CD4-positive, alpha-beta T cell treated with Interleukin-21 for 1 hour (primary cell): ENCODE measurements at regions not wholly inside any gene's neighbourhood (a gene's known extent, or its start where the extent isn't known, plus 50 kb on each side); places are given as distances from the start of the nearest gene placed in this dataset.

Experiments
- DNase-seq: peaks from one replicate; pipeline ENCODE4 v3.0.0-alpha.2; 2020

GRCh38 chr11:116276051-116277044 lies 496.4 kb downstream of the BUD13 start:
- peak; percentile 69 for DNase-seq

DNA sequence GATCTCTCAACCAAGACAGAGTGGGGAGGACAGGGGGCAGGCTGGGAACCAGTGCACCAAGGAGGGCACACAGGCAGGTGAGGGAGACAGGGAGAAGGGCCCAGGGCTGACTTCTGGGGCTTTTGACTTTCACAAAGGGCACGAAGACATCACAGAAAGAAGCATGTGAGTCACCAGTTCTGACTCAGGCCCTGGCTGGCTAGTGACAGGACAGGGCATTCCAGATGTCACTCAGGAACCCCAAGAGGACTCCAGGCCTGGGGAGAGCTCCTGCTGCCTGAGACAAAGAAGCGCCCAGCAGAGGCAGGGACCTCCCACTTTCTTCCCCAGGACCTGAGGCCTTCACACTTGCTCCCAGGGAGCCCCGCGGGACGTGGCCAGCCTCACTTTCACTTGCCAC lies 497.2 kb downstream of the BUD13 start:
- no peak for DNase-seq

DNA sequence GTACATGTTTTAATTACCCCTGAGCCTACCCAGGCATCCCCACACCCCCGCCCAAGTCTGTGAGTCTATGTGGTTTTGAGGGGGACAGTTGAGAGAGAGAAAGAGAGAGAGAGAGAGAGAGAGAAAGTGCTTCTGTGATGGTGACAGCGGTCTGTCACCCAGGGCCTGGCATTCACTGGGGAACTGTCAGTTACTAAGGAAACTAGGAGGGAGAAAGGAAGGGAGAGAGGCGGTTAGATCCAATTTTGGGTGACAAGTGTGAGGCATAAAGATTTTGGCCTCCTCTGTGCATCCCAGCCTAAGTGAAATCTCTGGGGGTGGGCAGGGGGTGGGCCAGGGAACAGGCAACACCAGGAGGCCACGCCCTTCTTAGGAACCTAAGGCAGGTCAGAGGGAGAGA lies 498.3 kb downstream of the BUD13 start:
- DNase-seq, result no peak

GRCh38 chr11:116272181-116272789 lies 500.5 kb downstream of the BUD13 start:
- no peak for DNase-seq

DNA sequence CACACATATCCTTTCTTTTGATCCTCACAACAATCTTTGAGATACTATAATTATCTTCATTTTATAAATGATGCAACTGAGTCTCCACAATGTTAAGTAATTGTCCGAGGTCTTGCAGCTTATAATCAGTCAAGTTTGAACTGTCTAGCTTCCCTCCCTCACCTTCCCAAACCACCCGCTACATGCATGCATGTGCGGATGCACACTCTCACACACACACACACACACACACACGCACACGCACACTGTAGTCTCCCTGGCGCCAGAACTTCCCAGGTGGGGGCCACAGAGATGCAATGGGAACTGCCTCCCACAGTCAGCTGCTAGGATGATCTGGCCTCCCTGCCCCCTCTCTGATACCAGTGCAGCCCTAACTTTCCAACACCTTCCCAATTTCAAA lies 501.3 kb downstream of the BUD13 start:
- DNase-seq, result no peak

GRCh38 chr11:116267146-116267545 lies 505.6 kb downstream of the BUD13 start:
- no peak for DNase-seq

DNA sequence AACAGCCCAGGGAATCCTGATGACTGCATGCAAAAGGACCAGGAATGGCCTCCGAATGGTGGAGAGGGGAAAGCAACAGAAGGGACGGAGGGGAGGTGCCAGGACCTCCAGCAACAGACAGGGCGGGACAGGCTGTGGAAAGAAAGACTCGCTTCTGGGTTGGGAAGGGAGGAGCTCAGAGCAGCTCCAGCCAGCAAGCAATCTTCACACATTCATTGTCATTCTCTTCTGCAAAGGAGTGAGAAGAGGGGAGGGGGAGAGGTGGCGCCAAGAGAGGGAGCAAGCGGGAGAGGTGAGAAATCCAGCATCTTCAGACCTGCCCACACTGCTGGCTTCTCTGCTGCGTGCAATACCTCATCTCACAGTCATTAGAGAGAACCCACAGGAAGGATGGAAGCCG lies 509.0 kb downstream of the BUD13 start:
- DNase-seq, result no peak

- DNase-seq, result no peak
Measured at GRCh38 chr11:116263019-116263418, 509.8 kb downstream of the BUD13 start.

- no peak for DNase-seq
Measured at GRCh38 chr11:116262370-116262769, 510.4 kb downstream of the BUD13 start.

GRCh38 chr11:116261606-116262005 lies 511.2 kb downstream of the BUD13 start:
- DNase-seq, result no peak

DNA sequence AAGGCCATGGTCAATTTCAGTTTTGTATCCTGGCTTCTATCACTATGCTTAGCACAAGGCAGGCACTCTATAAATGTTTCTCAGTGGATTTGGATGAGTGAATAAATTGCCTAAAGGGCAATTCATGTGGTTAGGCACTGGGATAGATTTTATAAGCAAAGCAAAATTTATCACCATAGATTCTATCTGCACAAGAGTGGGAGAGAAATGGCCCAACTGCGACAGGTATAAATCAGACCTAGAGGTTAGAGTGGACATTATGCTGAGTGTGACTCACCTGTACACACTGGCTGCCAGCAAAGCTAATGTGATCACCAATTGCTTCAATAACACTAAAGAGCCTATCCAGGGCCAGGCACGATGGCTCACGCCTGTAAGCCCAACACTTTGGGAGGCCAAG lies 514.0 kb downstream of the BUD13 start:
- no peak for DNase-seq

GRCh38 chr11:116257883-116258282 lies 514.9 kb downstream of the BUD13 start:
- DNase-seq, result no peak

DNA sequence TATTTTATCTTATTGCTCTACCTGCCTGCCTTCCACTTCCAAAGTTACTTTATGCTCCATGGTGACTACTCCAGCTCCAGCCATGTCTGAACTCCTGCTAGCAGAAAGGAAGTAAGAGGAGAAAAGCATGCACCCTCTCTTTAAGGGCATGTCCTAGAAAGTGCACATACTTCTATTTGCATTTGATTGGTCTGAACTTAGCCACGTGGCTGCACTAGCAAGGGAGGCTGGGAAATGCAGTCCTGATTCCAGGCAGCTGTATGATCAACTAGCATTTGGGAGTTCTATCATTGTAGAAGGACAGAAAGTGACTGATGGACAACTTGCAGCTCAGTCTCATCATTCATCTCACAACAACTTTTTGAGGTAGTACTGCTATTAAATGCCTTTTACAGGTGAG lies 515.7 kb downstream of the BUD13 start:
- DNase-seq, result no peak

- no peak for DNase-seq
Measured at GRCh38 chr11:116256215-116256614, 516.6 kb downstream of the BUD13 start.

GRCh38 chr11:116255321-116255953 lies 517.4 kb downstream of the BUD13 start:
- no peak for DNase-seq

GRCh38 chr11:116250155-116250554 lies 522.6 kb downstream of the BUD13 start:
- no peak for DNase-seq

DNA sequence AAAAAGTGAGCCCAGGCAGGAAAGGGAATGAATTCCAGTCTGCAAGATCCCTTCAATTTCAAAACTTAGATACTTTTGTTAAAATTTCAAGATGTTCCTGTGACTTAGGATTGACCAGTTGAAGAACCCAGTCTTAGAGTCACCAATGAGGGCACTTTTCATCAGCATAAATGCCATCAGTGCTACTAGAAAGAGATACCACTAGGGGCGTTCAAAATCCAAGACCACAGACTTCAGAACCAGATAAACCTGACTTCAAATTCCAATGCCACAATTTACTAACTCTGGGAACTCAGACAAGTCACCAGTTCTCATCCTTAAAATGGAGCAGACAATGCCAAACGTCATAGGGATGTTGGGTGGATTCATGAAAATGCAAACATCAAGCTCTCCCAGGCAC lies 523.2 kb downstream of the BUD13 start:
- DNase-seq, result no peak

- no peak for DNase-seq
Measured at GRCh38 chr11:116244889-116245288, 527.9 kb downstream of the BUD13 start.

GRCh38 chr11:116244439-116244838 lies 528.3 kb downstream of the BUD13 start:
- DNase-seq, result no peak

DNA sequence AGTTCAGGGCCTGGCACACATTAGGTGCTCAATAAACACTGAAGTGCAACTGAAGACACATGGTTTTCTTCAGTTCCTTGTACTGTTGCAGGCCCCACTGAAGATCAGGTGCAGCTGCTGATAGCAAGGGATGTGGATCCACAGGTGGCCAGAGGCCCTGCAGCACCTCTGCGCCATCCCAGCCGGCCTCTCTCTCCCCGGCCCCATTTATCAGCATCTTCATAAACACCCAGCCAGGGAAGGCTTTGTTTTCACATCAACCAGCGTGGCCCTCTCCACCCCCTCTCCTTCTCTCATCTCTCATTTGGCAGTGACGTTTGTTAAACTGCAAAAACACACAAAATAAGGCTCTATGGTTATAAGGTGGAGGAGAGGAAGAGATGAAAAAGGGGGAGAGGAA lies 528.8 kb downstream of the BUD13 start:
- no peak for DNase-seq

DNA sequence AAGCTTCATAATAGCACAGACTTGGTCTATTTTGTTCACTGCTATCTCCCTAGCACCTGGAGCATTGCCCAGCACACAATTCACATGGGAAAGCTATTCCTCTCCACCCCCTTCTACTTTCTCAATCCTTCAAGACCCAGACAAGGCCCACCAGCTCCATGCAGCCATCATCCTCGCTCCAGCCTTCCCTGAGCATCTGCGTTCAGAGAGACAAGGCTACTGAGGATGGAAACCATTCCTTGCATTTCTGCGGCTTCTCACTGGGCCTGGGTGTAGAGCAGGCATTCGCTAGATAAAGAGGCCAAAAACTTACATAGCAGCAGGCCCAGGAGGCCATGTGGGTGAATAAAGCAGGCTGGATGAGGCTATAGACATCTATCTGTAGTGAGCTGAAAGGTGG lies 530.8 kb downstream of the BUD13 start:
- DNase-seq, result no peak

- DNase-seq, result no peak
Measured at GRCh38 chr11:116240710-116241109, 532.1 kb downstream of the BUD13 start.

GRCh38 chr11:116239247-116239646 lies 533.5 kb downstream of the BUD13 start:
- no peak for DNase-seq
